C4-2B (cell line): ENCODE measurements at regions not wholly inside any gene's neighbourhood (a gene's known extent, or its start where the extent isn't known, plus 50 kb on each side); places are given as distances from the start of the nearest gene placed in this dataset.

Experiments used
- ZFX ChIP-seq: fragments of 450-650 bp; IDR thresholded peaks from 2 replicates; pipeline ENCODE4 v1.6.1; 2017
- TF ChIP-seq, protein P1 (sequence below): fragments of 450-650 bp; conservative IDR thresholded peaks from 2 replicates; pipeline ENCODE4 v1.5.1; 2017; ENCODE audit warnings: mild to moderate bottlenecking

DNA sequence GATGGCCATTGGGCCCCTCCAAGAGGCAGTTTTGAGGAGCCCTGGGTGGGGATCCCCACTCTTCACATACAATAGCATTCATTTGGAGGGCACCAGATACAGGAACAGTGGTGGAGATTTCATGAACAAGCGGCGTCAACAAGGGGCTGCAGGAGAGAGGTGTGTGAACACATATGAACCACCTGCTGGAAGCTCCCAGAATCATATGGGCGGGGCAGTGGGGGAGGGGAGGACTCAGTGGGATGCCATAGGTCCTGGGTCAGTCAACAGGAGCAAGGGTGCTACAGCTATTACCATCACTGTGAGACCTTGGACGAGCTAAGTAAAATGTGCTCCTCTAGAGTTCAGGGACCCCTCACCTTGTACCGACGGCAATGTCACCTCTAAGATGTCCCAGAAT lies 100.4 kb upstream of the IRF2BP2 start:
- TF ChIP-seq, protein P1, sequence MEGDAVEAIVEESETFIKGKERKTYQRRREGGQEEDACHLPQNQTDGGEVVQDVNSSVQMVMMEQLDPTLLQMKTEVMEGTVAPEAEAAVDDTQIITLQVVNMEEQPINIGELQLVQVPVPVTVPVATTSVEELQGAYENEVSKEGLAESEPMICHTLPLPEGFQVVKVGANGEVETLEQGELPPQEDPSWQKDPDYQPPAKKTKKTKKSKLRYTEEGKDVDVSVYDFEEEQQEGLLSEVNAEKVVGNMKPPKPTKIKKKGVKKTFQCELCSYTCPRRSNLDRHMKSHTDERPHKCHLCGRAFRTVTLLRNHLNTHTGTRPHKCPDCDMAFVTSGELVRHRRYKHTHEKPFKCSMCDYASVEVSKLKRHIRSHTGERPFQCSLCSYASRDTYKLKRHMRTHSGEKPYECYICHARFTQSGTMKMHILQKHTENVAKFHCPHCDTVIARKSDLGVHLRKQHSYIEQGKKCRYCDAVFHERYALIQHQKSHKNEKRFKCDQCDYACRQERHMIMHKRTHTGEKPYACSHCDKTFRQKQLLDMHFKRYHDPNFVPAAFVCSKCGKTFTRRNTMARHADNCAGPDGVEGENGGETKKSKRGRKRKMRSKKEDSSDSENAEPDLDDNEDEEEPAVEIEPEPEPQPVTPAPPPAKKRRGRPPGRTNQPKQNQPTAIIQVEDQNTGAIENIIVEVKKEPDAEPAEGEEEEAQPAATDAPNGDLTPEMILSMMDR, result no peak
- no peak for TF ChIP-seq ZFX
